ENCODE measurements at regions not wholly inside any gene's neighbourhood (a gene's known extent, or its start where the extent isn't known, plus 50 kb on each side); places are given as distances from the start of the nearest gene placed in this dataset.

DNA sequence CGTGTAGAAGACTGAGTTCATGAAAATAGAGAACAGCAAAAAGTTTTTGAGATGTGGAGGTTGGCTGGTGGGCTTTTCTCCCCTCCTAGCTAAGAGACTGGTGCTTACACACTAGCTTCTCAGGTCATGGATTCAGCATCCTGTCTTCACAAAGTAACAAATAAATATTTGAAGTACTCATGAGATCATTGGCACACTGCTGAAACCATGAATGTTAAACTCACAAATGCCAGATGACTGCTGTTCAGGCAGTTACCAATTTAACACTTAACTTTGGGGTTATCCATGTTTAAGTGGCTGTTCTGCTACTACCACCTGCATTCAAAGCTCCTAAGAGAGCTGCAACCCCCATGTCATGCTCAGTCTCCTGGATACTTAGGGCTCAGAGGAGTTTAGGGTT, 119.0 kb upstream of the BET1 start:
- TF ChIP-seq, protein P1, sequence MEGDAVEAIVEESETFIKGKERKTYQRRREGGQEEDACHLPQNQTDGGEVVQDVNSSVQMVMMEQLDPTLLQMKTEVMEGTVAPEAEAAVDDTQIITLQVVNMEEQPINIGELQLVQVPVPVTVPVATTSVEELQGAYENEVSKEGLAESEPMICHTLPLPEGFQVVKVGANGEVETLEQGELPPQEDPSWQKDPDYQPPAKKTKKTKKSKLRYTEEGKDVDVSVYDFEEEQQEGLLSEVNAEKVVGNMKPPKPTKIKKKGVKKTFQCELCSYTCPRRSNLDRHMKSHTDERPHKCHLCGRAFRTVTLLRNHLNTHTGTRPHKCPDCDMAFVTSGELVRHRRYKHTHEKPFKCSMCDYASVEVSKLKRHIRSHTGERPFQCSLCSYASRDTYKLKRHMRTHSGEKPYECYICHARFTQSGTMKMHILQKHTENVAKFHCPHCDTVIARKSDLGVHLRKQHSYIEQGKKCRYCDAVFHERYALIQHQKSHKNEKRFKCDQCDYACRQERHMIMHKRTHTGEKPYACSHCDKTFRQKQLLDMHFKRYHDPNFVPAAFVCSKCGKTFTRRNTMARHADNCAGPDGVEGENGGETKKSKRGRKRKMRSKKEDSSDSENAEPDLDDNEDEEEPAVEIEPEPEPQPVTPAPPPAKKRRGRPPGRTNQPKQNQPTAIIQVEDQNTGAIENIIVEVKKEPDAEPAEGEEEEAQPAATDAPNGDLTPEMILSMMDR (IDR thresholded peaks at IDR 0.05; ENCODE audit: extremely low read depth in 1 of 2, insufficient read depth in 1 of 2, low read depth in 1 of 2, low read length in 2 of 2) = no peak
- TF ChIP-seq POLR2A (IDR thresholded peaks at IDR 0.05; ENCODE audit: low read depth, low read length) (no peak), EZH2 (IDR thresholded peaks at IDR 0.05; ENCODE audit: borderline replicate concordance, low read depth, low read length, severe bottlenecking) (no peak), POLR2AphosphoS5 (IDR thresholded peaks at IDR 0.05; ENCODE audit: insufficient read depth, low read depth, low read length) (no peak), GATA2 (IDR thresholded peaks at IDR 0.05; ENCODE audit: insufficient read depth, insufficient read length, low read depth, low read length) (no peak), MAX (IDR thresholded peaks at IDR 0.05; ENCODE audit: insufficient read depth, insufficient read length) (no peak), MYC (IDR thresholded peaks at IDR 0.05; ENCODE audit: low read depth, low read length) (no peak)
